ENCODE measurements at regions not wholly inside any gene's neighbourhood (a gene's known extent, or its start where the extent isn't known, plus 50 kb on each side); places are given as distances from the start of the nearest gene placed in this dataset.

DNA sequence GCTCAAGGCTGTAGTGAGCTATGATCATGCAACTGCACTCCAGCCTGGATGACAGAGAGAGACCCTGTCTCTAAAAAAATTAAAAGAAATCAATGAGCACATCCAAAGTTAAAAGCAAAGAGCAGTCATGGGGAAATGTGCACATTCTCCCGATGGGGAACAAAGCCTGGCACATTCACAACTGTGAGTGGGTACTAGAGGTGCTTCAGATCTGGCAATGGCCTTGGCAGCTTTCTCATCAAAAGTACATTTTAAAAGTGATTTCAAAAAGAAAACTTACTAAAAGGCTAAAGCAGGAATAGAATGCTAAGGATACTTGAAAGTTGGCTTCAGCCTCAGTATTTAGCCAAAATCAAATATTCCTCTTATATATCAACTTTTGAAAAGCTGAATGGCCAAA is 145.9 kb upstream of the MAOA start:
- TF ChIP-seq ZC3H10 (CRISPR knock-in tag; IDR thresholded peaks at IDR 0.05) = no peak
- TF ChIP-seq, protein P1, sequence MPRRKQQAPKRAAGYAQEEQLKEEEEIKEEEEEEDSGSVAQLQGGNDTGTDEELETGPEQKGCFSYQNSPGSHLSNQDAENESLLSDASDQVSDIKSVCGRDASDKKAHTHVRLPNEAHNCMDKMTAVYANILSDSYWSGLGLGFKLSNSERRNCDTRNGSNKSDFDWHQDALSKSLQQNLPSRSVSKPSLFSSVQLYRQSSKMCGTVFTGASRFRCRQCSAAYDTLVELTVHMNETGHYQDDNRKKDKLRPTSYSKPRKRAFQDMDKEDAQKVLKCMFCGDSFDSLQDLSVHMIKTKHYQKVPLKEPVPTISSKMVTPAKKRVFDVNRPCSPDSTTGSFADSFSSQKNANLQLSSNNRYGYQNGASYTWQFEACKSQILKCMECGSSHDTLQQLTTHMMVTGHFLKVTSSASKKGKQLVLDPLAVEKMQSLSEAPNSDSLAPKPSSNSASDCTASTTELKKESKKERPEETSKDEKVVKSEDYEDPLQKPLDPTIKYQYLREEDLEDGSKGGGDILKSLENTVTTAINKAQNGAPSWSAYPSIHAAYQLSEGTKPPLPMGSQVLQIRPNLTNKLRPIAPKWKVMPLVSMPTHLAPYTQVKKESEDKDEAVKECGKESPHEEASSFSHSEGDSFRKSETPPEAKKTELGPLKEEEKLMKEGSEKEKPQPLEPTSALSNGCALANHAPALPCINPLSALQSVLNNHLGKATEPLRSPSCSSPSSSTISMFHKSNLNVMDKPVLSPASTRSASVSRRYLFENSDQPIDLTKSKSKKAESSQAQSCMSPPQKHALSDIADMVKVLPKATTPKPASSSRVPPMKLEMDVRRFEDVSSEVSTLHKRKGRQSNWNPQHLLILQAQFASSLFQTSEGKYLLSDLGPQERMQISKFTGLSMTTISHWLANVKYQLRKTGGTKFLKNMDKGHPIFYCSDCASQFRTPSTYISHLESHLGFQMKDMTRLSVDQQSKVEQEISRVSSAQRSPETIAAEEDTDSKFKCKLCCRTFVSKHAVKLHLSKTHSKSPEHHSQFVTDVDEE (CRISPR knock-in tag; IDR thresholded peaks at IDR 0.05) = no peak
